Body of pancreas (tissue), 4 donors: ENCODE measurements at regions not wholly inside any gene's neighbourhood (a gene's known extent, or its start where the extent isn't known, plus 50 kb on each side); places are given as distances from the start of the nearest gene placed in this dataset.

Experiments used
- ATAC-seq: fragments of 150-250 bp; one replicate; pipeline ENCODE4 v1.9.1; 2016
- DNase-seq, 4 donors: peaks; one replicate each; pipeline ENCODE4 v3.0.0-alpha.2; 2019
- H3K27ac ChIP-seq, 4 donors: fragments of 200-600 bp; sonication (generic); 1 replicate in 3 of 4; 2 replicates in 1 of 4; pipeline versions ENCODE4 v1.5.1 to v1.6.1; 2016 to 2019; ENCODE audit warnings: mild to moderate bottlenecking in 1 of 4, mixed read lengths in 1 of 4, moderate library complexity in 1 of 4
- H3K27me3 ChIP-seq, 2 donors: fragments of 200-600 bp; sonication (generic); one replicate each; pipeline ENCODE4 v1.6.0; 2016; ENCODE audit warnings: mild to moderate bottlenecking in 1 of 2
- H3K36me3 ChIP-seq, 2 donors: fragments of 200-600 bp; sonication (generic); replicated peaks in 1 of 2; 2 replicates each; pipeline ENCODE4 v1.5.1; 2016; ENCODE audit warnings: low read depth in 2 of 2; ENCODE audit not compliant: insufficient read depth in 1 of 2
- H3K4me1 ChIP-seq: fragments of 200-600 bp; sonication (generic); one replicate; pipeline ENCODE4 v1.6.0; 2016
- H3K4me3 ChIP-seq, 2 donors: fragments of 200-600 bp; sonication (generic); 1 replicate in 1 of 2; 2 replicates in 1 of 2; pipeline ENCODE4 v1.5.1; 2016 to 2019
- H3K9me3 ChIP-seq, 3 donors: fragments of 200-600 bp; sonication (generic); 1 replicate in 2 of 3; 2 replicates in 1 of 3; pipeline ENCODE4 v1.5.1; 2016
- POLR2A ChIP-seq, 3 donors: fragments of 450-650 bp; IDR thresholded peaks; one replicate each; pipeline ENCODE4 v1.6.1; 2016; ENCODE audit warnings: antibody characterized with exemption in 3 of 3, mild to moderate bottlenecking in 2 of 3
- WGBS, 2 donors: methylation state at CpG; one replicate each; pipeline ENCODE4 v1.1.5; 2017; 5-methylcytosine and 5-hydroxymethylcytosine counted together
- intact Hi-C: fragments of 100-400 bp; cut with DNase I; formaldehyde crosslinking; loops from one replicate; pipeline ENCODE4 v1.15.1; 2023
- TF ChIP-seq, protein P1 (sequence below), 7 experiments: fragments of 450-650 bp in 4 of 7; fragments of 200-600 bp in 3 of 7; sonication (generic) in 3 of 7; IDR thresholded peaks; one replicate each; pipeline ENCODE4 v1.5.1; 2016 to 2019; ENCODE audit warnings: antibody characterized with exemption in 7 of 7

DNA sequence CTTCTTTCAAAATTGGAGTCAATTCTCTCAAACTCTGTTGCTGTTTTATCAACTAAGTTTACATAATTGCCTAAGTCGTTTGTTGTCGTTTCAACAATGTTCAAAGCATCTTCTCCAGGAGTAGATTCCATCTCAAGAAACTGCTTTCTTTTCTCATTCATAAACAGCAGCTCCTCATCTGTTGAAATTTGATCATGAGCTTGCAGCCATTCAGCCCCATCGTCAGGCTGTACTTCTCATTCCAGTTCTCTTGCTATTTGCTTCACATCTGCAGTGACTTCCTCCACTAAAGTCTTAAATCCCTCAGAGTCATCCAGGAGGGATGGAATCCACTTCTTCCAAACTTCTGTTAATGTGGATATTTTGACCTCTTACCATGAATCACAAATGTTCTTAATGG is 230.6 kb downstream of the IRF8 start:
- Histone ChIP-seq H3K9me3 (no peaks in the 10 kb centered on the region), H3K36me3 (no peaks in the 10 kb centered on the region), H3K4me1 (no peaks in the 10 kb centered on the region), H3K4me3 (no peak overlapping the region), H3K27me3 (no peaks in the 10 kb centered on the region), H3K27ac (no peak overlapping the region)
- no peak for TF ChIP-seq POLR2A (IDR thresholded peaks at IDR 0.05)
- TF ChIP-seq, protein P1, sequence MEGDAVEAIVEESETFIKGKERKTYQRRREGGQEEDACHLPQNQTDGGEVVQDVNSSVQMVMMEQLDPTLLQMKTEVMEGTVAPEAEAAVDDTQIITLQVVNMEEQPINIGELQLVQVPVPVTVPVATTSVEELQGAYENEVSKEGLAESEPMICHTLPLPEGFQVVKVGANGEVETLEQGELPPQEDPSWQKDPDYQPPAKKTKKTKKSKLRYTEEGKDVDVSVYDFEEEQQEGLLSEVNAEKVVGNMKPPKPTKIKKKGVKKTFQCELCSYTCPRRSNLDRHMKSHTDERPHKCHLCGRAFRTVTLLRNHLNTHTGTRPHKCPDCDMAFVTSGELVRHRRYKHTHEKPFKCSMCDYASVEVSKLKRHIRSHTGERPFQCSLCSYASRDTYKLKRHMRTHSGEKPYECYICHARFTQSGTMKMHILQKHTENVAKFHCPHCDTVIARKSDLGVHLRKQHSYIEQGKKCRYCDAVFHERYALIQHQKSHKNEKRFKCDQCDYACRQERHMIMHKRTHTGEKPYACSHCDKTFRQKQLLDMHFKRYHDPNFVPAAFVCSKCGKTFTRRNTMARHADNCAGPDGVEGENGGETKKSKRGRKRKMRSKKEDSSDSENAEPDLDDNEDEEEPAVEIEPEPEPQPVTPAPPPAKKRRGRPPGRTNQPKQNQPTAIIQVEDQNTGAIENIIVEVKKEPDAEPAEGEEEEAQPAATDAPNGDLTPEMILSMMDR (IDR thresholded peaks at IDR 0.05), result no peak
- DNase-seq, result no peak
- intact Hi-C loops, result no loop called here
- WGBS, 2 donors, result 48 to 67% methylated on average over 3 of the region's 3 CpGs
- ATAC-seq, result no peak

DNA sequence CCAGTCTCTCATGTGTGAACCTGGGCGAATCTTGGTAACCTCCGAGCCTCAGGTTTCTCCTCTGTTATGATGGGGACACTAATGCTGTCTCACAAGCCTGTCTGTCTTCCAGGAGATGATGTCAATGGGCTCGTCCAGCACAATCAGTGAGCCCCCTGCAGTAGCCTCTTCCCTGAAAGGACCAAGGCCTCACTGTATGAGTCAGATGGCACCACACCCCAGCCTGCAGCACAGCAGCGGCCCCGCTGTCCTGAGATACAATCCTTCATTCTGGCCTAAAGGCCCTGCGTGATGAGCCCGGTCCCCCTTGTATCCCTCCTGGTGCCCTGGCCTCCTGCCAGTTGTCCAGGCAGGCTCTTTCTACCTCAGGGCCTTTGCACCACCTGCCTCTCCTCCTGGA is 234.4 kb downstream of the IRF8 start:
- no peak for TF ChIP-seq POLR2A (IDR thresholded peaks at IDR 0.05)
- TF ChIP-seq, protein P1 (IDR thresholded peaks at IDR 0.05), result no peak
- H3K9me3 ChIP-seq, result no peaks in the 10 kb centered on the region
- no peak for DNase-seq
- no peak overlapping the region for H3K4me3 ChIP-seq
- ATAC-seq, result no peak
- no peaks in the 10 kb centered on the region for H3K27me3 ChIP-seq
- intact Hi-C loops, result no loop called here
- H3K27ac ChIP-seq, result no peak overlapping the region
- H3K36me3 ChIP-seq, result no peaks in the 10 kb centered on the region
- H3K4me1 ChIP-seq, result no peaks in the 10 kb centered on the region
- 88 to 89% methylated on average over 6 to 7 of the region's 7 CpGs for WGBS, 2 donors

DNA sequence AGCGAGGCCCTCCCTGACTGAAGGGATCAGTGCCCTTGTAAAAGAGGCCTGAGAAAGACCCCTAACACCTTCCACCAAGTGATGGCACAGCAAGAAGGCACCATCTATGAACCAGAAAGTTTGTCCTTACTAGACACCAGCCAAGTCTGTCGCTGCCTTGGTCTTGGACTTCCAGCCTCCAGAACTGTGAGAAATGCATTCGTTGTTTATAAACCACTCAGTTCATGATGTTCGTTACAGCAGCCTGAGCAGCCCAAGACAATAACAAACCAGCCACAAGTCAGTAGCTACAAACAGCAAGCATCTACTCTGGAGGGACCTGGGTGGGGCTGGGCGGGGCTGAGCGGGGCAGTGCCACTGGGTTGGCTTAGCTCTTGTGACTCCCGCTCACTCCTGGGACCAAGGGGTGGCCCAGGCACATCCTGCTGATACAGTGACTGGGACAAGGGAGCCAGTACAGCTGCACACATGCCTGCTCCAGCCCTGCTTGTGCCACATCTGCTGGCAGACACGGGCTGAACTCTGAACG is 234.9 kb downstream of the IRF8 start:
- Histone ChIP-seq H3K9me3 (no peaks in the 10 kb centered on the region), H3K27ac (no peak overlapping the region), H3K36me3 (no peaks in the 10 kb centered on the region), H3K4me3 (no peak overlapping the region), H3K4me1 (no peaks in the 10 kb centered on the region), H3K27me3 (no peaks in the 10 kb centered on the region)
- TF ChIP-seq, protein P1 (IDR thresholded peaks at IDR 0.05), result no peak
- TF ChIP-seq POLR2A (IDR thresholded peaks at IDR 0.05), result no peak
- DNase-seq, result no peak
- intact Hi-C loops, result no loop called here
- WGBS, 2 donors, result 89 to 95% methylated on average over 7 to 9 of the region's 9 CpGs
- ATAC-seq, result no peak

DNA sequence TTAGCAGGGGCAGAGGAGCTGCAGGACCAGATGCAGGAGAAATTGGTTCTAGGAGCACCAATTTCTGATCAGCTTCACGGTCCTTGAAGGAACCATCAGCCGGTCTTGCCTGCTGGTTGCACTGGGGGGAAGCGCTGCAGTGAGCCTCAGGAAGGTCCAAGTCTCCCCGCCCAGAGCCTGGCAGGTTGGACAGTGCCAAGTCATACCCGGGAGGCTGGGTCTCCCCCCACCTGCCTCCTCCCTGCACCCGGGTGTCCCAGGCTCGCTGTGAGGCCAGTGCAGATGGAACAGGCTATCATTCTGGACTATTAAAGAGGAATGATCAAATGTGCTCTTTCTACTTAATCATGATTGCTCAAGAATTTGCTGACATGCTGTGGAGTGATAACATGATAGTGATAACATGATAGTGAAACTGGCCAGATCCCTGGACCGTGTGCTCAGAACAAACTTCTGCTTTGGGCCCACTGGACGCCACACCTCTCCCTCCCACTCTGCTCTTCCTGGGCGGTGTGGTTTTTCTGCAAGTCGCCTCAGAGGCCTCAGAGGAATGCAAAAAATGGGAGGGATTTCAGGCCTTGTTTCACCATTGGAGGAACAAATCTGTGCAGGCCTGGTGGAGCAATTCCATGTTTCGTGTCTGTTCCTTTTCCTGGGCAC is 236.0 kb downstream of the IRF8 start:
- WGBS, 2 donors, result 64 to 81% methylated on average over 9 to 12 of the region's 12 CpGs
- no peak overlapping the region for H3K27ac ChIP-seq
- H3K4me3 ChIP-seq, result no peak overlapping the region
- no peaks in the 10 kb centered on the region for H3K4me1 ChIP-seq
- intact Hi-C loops, result no loop called here
- no peak for ATAC-seq
- H3K27me3 ChIP-seq, result no peaks in the 10 kb centered on the region
- TF ChIP-seq, protein P1 (IDR thresholded peaks at IDR 0.05), result no peak
- no peak for TF ChIP-seq POLR2A (IDR thresholded peaks at IDR 0.05)
- no peak for DNase-seq
- no peaks in the 10 kb centered on the region for H3K36me3 ChIP-seq
- H3K9me3 ChIP-seq, result no peaks in the 10 kb centered on the region

DNA sequence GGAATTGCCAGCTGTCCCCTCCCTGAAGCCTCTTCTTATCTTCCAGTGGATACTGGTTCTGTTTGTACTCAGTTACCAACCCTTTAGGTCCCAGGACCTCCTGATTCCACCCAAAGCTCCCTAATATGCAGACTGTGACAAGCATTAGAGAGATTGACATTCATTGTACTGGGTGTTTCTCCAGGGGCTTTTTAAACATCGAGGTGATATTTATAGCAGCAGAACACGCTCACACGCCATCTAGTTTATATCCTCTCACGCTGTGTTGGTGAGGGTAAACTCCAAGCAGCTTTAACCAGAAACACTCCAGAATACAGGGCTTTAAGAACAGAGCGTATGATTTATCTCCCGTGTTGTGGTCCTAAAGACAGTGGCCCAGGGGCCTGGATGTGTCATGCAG is 238.4 kb downstream of the IRF8 start:
- no peak for TF ChIP-seq POLR2A (IDR thresholded peaks at IDR 0.05)
- TF ChIP-seq, protein P1 (IDR thresholded peaks at IDR 0.05), result no peak
- no peak overlapping the region for H3K4me3 ChIP-seq
- H3K36me3 ChIP-seq, result no peaks in the 10 kb centered on the region
- no peak for DNase-seq
- no peaks in the 10 kb centered on the region for H3K9me3 ChIP-seq
- intact Hi-C loops, result no loop called here
- no peaks in the 10 kb centered on the region for H3K4me1 ChIP-seq
- H3K27me3 ChIP-seq, result no peaks in the 10 kb centered on the region
- 79 to 85% methylated on average over 6 of the region's 6 CpGs for WGBS, 2 donors
- no peak overlapping the region for H3K27ac ChIP-seq
- no peak for ATAC-seq
